Colon (tissue), 2 donors: ENCODE measurements at regions not wholly inside any gene's neighbourhood (a gene's known extent, or its start where the extent isn't known, plus 50 kb on each side); places are given as distances from the start of the nearest gene placed in this dataset.

ENCODE experiments used
- FAIRE-seq: peaks from 2 replicates; lab custom pipeline; 2012; peaks lifted over from hg19 to GRCh38; lab: Jason Lieb, UNC
- donor health status: control.
- donor health status: control.

DNA sequence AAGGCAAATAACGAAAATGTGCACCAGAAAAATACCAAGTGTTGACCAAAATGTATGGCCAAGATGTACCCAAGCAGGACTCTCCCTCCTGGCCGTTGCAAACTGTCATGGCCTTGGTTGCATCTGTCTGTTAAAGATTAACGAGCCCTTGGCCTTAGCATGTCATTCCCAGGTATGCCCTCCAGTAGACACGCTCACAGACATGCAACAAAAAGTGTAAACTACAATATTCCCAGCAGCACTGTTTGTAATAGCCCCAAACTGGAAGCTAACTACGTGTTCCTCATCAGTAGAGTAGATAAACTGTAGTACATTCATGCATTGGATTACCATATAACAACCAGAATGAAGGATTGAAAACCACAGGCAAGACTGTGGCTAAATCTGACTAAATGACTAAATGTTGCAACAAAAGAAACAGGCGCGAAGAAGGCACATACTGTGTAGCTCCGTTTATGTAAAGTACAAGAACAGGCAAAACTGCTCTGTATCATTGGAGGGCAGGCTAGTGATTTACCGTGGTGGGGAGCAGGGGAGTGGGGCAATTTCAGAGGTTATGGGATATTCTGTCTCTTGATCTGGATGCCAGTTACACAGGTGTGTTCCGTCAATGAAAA lies 232.8 kb upstream of the DIO3 start:
- FAIRE-seq = no peak

- no peak for FAIRE-seq
Measured at GRCh38 chr14:101330416-101331140, 230.7 kb upstream of the DIO3 start.

DNA sequence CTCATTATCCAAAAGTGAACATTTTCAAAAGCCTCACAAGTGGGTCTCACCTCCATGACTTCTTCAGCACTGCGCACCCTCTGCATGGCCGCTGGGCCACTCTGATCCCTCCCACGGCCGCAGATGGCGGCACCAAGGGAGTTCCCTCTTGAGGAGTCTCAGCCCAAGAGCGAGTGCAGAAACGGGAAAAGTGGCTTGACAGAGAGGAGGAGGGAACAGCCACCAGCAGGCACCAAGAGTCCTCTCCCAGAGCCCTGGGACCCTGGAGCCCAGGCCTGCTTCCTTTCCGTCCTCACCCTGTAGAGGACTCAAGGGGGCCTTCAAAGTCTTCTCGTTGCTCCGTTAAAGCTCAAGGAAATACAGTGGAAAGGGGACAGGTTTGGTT lies 230.2 kb upstream of the DIO3 start:
- FAIRE-seq = no peak

DNA sequence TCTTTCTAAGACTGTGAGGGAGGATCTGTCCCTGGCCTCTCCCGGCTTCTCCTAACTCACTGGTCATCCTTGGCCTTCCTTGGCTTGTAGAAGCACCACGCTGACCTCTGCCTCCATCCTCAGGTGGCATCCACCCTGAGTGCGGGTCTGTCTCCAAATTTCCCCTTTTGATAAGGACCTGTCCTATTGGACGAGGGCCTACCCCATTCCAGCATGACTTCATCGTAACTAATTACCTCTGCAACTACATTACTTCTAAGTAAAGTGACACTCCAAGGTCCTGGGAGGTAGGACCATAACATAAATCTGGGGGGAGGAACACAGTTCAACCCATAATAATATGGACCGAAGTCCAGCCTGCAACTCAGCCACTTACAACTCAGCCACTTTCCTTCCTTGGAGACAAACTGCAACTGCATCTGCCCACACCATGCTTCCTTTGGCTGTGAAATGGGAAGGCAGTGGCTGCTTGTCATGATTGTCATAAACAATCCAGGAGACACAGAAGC lies 229.6 kb upstream of the DIO3 start:
- no peak for FAIRE-seq

DNA sequence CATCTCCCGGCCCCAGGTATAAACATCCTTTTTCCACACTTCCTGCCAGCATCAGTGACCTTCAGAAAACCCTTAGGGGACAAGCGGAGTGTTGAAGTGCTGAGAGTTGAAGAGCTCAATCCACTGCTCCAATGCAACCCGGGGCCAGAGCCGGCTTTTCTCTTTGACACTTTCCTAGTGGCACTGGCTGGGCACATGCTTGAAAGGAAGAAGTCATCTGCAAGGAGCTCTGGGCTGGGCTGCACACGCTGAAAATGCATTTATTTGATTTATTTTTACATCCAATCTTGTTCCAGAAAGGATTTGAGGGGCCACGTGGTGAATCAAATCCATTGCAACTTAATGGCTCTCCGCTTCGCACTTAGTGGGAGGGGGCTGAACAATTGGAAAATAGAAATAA lies 229.0 kb upstream of the DIO3 start:
- FAIRE-seq = no peak

- FAIRE-seq = no peak
Measured at GRCh38 chr14:101333335-101334280, 227.7 kb upstream of the DIO3 start.

- no peak for FAIRE-seq
Measured at GRCh38 chr14:101334656-101335055, 226.6 kb upstream of the DIO3 start.

DNA sequence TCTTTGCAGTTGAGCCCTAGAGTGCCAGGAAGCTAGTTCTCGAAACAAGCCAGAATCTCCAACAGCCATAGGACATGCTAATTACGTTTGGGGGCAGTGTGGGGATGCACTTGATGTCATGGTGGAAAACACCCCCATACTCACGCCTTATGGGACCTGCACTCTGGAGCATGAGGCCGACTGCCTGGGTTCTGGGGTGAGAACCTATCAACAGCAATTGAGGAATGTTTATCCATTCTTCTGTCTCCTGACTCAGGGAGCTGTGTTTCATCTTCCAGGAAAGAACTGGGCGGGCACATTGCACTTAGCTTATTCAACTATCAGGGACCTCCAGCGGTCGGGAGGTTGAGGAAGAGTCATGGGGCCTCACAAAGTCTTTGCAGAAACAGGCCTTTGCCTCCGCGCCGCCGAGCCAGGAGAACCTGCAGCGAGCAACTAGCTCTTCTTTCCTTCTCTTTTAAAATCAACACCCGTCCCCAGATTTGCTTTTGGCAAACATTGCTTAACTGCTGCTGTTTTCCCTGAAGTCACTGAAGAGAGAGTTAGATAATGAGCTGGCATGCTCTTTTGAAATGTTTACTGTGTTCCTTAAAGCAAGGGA lies 226.1 kb upstream of the DIO3 start:
- FAIRE-seq = no peak

- no peak for FAIRE-seq
Measured at GRCh38 chr14:101336183-101336582, 225.1 kb upstream of the DIO3 start.

GRCh38 chr14:101337053-101337452 lies 224.2 kb upstream of the DIO3 start:
- no peak for FAIRE-seq

DNA sequence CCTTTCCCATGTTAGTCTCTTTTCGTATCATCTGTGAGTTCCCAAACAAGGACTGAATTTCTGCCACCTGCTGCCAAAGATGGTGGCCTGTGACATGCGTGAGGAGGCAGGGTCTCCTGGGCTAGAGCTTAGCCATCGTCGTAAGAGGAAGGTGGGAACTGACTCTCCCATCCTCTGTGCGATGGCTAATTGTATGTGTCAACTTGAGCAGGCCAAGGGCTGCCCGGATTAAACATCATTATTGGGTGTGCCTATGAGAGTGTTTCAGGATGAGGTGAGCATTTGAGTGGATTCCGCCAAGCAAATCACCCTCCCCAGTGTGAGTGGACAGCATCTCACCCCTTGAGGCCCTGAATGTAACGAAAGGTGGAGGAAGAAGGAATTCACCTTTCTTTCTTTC lies 220.7 kb upstream of the DIO3 start:
- FAIRE-seq = no peak

DNA sequence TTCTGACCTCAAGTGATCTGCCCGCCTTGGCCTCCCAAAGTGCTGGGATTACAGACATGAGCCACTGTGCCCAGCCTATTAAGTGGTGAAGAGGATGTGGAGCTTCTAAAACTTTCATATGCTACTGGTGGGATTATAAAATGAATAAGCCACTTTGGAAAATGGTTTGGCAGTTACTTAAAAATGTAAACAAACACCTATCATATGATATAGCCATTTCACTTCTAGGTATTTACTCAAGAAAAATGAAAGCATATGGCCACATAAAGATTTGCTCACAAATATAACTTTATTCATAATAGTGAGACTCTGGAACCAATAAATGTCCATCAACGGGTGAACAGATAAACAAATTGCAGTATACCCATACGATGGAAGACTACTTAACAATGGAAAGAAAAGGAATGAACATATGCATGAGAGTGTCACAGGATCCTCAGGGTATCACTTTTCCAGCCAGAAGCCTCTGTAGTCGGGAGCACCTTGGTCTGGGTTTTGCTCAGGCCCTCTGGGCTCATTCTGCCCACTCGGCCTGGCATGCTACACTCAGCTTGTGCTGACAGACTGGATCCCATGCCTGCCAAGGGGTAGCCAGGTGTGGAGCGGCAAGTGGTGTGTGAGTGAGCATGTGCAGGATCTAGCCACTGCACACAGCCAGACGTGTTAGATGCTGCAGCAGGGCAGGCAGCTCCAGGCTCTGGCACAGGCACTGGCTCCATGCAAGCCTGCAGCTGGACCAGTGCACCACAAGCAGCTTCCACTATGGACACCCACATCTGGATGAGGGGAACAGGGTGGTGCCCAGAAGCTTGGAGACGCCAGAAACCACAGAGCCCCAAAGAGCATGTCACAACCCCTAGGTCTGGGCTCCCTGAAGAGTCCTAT lies 213.2 kb upstream of the DIO3 start:
- FAIRE-seq = no peak

DNA sequence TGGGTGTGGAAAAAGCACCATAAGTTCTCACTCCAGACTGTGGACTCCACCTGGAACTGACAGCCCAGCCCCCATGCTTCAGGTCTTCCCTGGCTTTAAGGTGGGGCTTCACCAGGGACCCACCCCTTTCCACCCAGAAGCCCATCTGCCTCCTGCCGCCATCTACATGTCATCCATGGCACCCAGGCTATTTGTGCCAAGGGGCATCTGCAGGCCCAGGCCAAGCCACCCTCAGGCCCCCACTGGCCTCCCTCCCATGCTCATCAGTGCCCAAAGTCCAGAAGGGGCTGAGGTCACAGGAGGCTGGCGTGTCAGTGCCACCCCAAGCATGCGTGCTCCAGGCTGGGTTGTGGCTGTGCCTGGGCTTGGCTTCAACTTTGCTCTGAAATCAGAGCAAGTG lies 212.2 kb upstream of the DIO3 start:
- no peak for FAIRE-seq

GRCh38 chr14:101350021-101350420 lies 211.3 kb upstream of the DIO3 start:
- no peak for FAIRE-seq

GRCh38 chr14:101350691-101351090 lies 210.6 kb upstream of the DIO3 start:
- no peak for FAIRE-seq

GRCh38 chr14:101351146-101351545 lies 210.1 kb upstream of the DIO3 start:
- no peak for FAIRE-seq

DNA sequence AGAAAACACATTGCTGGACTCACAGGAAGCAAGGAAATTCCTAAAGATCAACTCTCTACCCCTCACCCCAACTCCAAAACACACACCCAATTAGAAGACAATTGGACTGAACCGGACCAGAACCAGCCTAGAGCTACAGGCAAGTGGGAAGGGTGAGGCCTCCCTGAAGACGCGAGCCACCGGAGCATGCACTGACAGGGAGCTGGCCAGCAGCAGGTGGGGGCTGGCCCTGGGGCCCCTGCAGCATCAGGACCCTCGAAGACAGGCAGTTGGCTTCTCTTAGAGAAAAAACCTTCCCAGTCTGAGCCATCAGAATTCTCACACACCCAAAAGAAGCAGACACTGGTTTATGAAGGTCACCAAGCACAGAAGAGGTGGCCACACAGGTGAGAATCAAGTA lies 209.5 kb upstream of the DIO3 start:
- no peak for FAIRE-seq

DNA sequence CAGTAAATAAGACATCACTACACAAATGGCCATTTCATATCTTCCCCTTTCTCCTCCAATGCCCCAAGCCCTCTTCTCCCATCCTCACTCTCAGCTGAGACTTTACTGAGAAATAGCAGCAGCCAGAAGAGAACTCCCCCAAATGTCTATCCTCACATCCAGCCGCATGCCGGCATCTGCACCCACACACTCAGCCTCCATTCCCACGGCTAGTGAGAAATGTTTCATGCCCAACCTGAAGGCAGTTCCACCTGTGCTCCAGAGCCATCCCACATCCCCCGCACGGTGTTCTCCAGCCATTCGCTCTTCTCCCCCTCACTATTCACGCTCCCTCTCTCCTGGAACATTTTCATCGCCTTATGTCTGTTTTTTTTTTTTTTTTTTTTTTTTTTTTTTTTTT lies 208.7 kb upstream of the DIO3 start:
- no peak for FAIRE-seq

DNA sequence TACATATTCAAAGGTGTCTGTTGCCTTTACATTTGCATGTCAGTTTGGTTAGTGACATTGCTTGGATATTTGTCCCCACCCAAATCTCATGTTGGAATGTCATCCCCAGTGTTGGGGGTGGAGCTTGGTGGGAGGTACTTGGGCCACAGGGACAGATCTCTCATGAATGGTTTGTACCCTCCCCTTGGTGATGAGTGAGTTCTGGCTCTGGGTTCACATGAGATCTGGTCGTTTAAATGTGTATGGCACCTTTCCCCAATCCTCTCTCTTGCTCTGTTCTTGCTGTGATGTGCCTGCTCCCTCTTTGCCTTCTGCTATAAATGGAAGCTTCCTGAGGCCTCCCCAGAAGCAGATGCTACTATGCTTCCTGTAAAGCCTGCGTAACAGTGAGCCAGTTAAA lies 207.9 kb upstream of the DIO3 start:
- no peak for FAIRE-seq

DNA sequence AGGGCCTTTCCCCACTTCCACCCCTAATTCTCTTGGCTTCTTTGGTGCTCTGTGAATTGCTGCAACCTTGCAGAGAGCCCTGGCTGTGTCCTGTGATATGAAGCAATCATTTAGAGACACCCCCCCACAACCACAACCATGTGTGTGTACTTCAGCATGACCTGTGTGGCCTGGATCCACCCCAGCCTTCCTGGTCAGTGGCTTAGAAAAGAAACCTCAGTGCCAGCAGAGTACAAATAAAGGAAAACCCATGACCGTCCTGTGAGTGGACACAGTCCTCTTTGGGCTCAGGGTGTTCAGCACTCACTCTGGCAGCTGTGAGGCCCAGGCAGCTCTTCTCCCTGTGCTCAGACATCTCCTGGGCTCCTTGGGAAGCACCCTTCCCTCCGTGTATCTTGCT lies 206.6 kb upstream of the DIO3 start:
- FAIRE-seq = no peak

- no peak for FAIRE-seq
Measured at GRCh38 chr14:101355284-101355683, 206.0 kb upstream of the DIO3 start.
